Activated CD8-positive, alpha-beta memory T cell treated with anti-CD3 and anti-CD28 coated beads for 24 hours (primary cell): ENCODE measurements at regions not wholly inside any gene's neighbourhood (a gene's known extent, or its start where the extent isn't known, plus 50 kb on each side); places are given as distances from the start of the nearest gene placed in this dataset.
"Not testable (repeated sequence)": the region's sequence is repeated elsewhere in the genome, so short reads cannot be mapped to it uniquely, and the experiment has no call there.

Source experiments
- DNase-seq: peaks from one replicate; pipeline ENCODE4 v3.0.0-alpha.2; 2020

- DNase-seq = no peak
Measured at GRCh38 chr10:120205368-120206018, 251.5 kb upstream of the PLPP4 start.

- no peak for DNase-seq
Measured at GRCh38 chr10:120208488-120208887, 248.5 kb upstream of the PLPP4 start.

- DNase-seq = no peak
Measured at GRCh38 chr10:120209124-120209762, 247.8 kb upstream of the PLPP4 start.

- no peak for DNase-seq
Measured at GRCh38 chr10:120212275-120212674, 244.8 kb upstream of the PLPP4 start.

GRCh38 chr10:120213283-120213682 lies 243.7 kb upstream of the PLPP4 start:
- not testable (repeated sequence) for DNase-seq

GRCh38 chr10:120217736-120218135 lies 239.3 kb upstream of the PLPP4 start:
- DNase-seq = no peak

GRCh38 chr10:120221873-120222485 lies 235.0 kb upstream of the PLPP4 start:
- DNase-seq = no peak

- DNase-seq = no peak
Measured at GRCh38 chr10:120229641-120230040, 227.4 kb upstream of the PLPP4 start.

GRCh38 chr10:120239695-120240094 lies 217.3 kb upstream of the PLPP4 start:
- DNase-seq = not testable (repeated sequence)

- DNase-seq = no peak
Measured at GRCh38 chr10:120251821-120252442, 205.1 kb upstream of the PLPP4 start.

- DNase-seq = no peak
Measured at GRCh38 chr10:120253131-120253530, 203.9 kb upstream of the PLPP4 start.

GRCh38 chr10:120260456-120260855 lies 196.6 kb upstream of the PLPP4 start:
- DNase-seq = no peak

GRCh38 chr10:120262857-120263547 lies 194.0 kb upstream of the PLPP4 start:
- DNase-seq = no peak

- no peak for DNase-seq
Measured at GRCh38 chr10:120266022-120266421, 191.0 kb upstream of the PLPP4 start.

GRCh38 chr10:120270906-120271305 lies 186.1 kb upstream of the PLPP4 start:
- no peak for DNase-seq

- DNase-seq = no peak
Measured at GRCh38 chr10:120271696-120272095, 185.3 kb upstream of the PLPP4 start.

GRCh38 chr10:120272350-120272749 lies 184.7 kb upstream of the PLPP4 start:
- DNase-seq = no peak

GRCh38 chr10:120278069-120278468 lies 179.0 kb upstream of the PLPP4 start:
- DNase-seq = no peak

- DNase-seq = no peak
Measured at GRCh38 chr10:120279196-120279595, 177.8 kb upstream of the PLPP4 start.

GRCh38 chr10:120282421-120282820 lies 174.6 kb upstream of the PLPP4 start:
- no peak for DNase-seq

- DNase-seq = no peak
Measured at GRCh38 chr10:120282846-120283492, 174.1 kb upstream of the PLPP4 start.

- no peak for DNase-seq
Measured at GRCh38 chr10:120285408-120285807, 171.6 kb upstream of the PLPP4 start.

- DNase-seq = no peak
Measured at GRCh38 chr10:120286280-120286679, 170.7 kb upstream of the PLPP4 start.
